ENCODE measurements at regions not wholly inside any gene's neighbourhood (a gene's known extent, or its start where the extent isn't known, plus 50 kb on each side); places are given as distances from the start of the nearest gene placed in this dataset.

DNA sequence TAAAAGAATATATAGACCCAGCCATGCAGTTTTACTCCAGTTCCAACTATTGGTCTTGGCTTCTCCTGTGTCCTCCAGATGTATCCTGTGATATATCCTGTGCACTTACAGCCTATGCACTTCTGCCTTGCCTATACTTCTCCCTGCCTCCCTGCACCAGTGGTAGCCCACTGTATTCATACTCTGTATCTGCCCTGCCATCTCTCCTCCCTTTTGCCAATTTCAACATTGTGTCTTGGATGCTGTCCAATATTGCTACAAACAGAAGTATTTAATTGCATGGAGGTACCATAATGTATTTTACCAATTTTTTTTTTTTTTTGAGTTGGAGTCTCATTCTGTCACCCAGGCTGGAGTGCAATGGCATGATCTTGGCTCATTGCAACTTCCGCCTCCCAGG lies 242.7 kb downstream of the HAPSTR1 start:
- DNase-seq (ENCODE audit: low spot score) = no peak
- TF ChIP-seq, protein P1, sequence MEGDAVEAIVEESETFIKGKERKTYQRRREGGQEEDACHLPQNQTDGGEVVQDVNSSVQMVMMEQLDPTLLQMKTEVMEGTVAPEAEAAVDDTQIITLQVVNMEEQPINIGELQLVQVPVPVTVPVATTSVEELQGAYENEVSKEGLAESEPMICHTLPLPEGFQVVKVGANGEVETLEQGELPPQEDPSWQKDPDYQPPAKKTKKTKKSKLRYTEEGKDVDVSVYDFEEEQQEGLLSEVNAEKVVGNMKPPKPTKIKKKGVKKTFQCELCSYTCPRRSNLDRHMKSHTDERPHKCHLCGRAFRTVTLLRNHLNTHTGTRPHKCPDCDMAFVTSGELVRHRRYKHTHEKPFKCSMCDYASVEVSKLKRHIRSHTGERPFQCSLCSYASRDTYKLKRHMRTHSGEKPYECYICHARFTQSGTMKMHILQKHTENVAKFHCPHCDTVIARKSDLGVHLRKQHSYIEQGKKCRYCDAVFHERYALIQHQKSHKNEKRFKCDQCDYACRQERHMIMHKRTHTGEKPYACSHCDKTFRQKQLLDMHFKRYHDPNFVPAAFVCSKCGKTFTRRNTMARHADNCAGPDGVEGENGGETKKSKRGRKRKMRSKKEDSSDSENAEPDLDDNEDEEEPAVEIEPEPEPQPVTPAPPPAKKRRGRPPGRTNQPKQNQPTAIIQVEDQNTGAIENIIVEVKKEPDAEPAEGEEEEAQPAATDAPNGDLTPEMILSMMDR (IDR thresholded peaks at IDR 0.05; ENCODE audit: extremely low read depth, missing control alignments) = no peak

- DNase-seq (ENCODE audit: low spot score) = no peak
- TF ChIP-seq, protein P1 (IDR thresholded peaks at IDR 0.05; ENCODE audit: extremely low read depth, missing control alignments) = no peak
Measured at GRCh38 chr16:9337308-9338032, 246.0 kb downstream of the HAPSTR1 start.

DNA sequence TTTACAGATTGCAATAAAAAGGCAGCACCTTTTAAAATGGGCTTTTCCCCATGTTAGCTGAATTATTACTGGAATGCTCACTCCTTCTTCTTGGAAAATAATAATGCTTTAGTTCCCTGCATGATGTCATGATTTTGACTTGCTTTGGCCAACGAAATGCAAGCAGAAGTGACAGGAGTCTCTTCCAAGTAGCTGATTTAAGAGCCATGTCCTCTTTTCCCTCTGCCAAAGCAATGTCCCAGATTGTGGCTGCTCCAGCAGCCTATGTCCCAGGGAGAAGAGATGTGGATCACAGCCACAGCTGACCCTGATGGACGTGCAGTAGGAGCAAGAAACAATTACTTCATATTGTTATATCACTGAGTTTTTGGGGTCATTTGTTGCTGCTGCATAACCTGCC lies 246.6 kb downstream of the HAPSTR1 start:
- no peak for DNase-seq (ENCODE audit: low spot score)
- TF ChIP-seq, protein P1 (IDR thresholded peaks at IDR 0.05; ENCODE audit: extremely low read depth, missing control alignments) = no peak

- TF ChIP-seq, protein P1 (IDR thresholded peaks at IDR 0.05; ENCODE audit: extremely low read depth, missing control alignments) = no peak
- no peak for DNase-seq (ENCODE audit: low spot score)
Measured at GRCh38 chr16:9338510-9338909, 247.1 kb downstream of the HAPSTR1 start.

- TF ChIP-seq, protein P1 (IDR thresholded peaks at IDR 0.05; ENCODE audit: extremely low read depth, missing control alignments) = no peak
- no peak for DNase-seq (ENCODE audit: low spot score)
Measured at GRCh38 chr16:9340526-9341256, 249.2 kb downstream of the HAPSTR1 start.

- TF ChIP-seq, protein P1 (IDR thresholded peaks at IDR 0.05; ENCODE audit: extremely low read depth, missing control alignments) = no peak
Measured at GRCh38 chr16:9343276-9343675, 251.8 kb downstream of the HAPSTR1 start.

DNA sequence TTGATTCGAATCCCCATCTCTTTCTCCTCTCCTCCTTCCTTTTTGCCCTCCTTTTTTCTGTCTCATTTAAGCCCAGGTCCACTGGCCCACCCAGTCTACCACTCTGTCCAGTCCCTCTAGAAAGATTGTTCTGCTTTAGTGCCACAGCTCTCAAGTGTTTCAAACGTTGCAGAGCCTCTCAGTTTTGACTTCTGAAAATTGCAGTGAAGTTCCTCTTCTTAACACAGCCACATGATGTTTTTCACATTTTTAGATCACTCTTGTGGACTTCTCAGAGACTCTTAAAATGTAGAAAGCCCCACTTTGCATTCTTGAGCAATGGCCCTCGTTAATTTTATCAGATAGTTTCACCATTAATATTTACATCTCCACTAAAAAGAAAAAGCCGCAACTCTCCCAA lies 253.1 kb downstream of the HAPSTR1 start:
- DNase-seq (ENCODE audit: low spot score) = no peak
- TF ChIP-seq, protein P1 (IDR thresholded peaks at IDR 0.05; ENCODE audit: extremely low read depth, missing control alignments) = no peak

More at GRCh38 chr16:9343276-9343675, 251.8 kb downstream of the HAPSTR1 start:
- DNase-seq (ENCODE audit: low spot score) = no peak

Measured in GM20000 (cell line).